ENCODE measurements at regions not wholly inside any gene's neighbourhood (a gene's known extent, or its start where the extent isn't known, plus 50 kb on each side); places are given as distances from the start of the nearest gene placed in this dataset.

- peak overlapping the region in 1 of 2 donors; percentile 39 for H3K4me3 ChIP-seq
- no peaks in the 10 kb centered on the region for H3K36me3 ChIP-seq
- no peak overlapping the region for H3K27ac ChIP-seq
- no peaks in the 10 kb centered on the region for H3K27me3 ChIP-seq
- intact Hi-C loops (cut with DNase I) = no loop called here
- H3K4me1 ChIP-seq = peaks cover 0 to 9% of the 10 kb centered on the region in 2 donors
- TF ChIP-seq CTCF (IDR thresholded peaks at IDR 0.05) = no peak
- no peak for DNase-seq (ENCODE audit: low spot score in 2 of 2)
- H3K9me3 ChIP-seq = no peaks in the 10 kb centered on the region
Observed at GRCh38 chr11:126140926-126141280, 70.5 kb downstream of the RPUSD4 start.

GRCh38 chr11:126140201-126140925, 71.1 kb downstream of the RPUSD4 start:
- peaks cover 0 to 9% of the 10 kb centered on the region in 2 donors for H3K4me1 ChIP-seq
- no peaks in the 10 kb centered on the region for H3K9me3 ChIP-seq
- H3K36me3 ChIP-seq = no peaks in the 10 kb centered on the region
- H3K27me3 ChIP-seq = no peaks in the 10 kb centered on the region
- peak overlapping the region in 1 of 2 donors; percentile 39 for H3K4me3 ChIP-seq
- H3K27ac ChIP-seq = no peak overlapping the region
- intact Hi-C loops (cut with DNase I) = no loop called here
- TF ChIP-seq CTCF (IDR thresholded peaks at IDR 0.05) = no peak
- no peak for DNase-seq (ENCODE audit: low spot score in 2 of 2)

GRCh38 chr11:126139111-126140091, 72.0 kb downstream of the RPUSD4 start:
- intact Hi-C loops (cut with DNase I) = no loop called here
- Histone ChIP-seq H3K4me1 (peaks cover 0 to 9% of the 10 kb centered on the region in 2 donors), H3K4me3 (no peak overlapping the region), H3K9me3 (no peaks in the 10 kb centered on the region), H3K27ac (no peak overlapping the region), H3K27me3 (no peaks in the 10 kb centered on the region), H3K36me3 (no peaks in the 10 kb centered on the region)
- DNase-seq (ENCODE audit: low spot score in 2 of 2) = no peak
- no peak for TF ChIP-seq CTCF (IDR thresholded peaks at IDR 0.05)

- no peak for TF ChIP-seq CTCF (IDR thresholded peaks at IDR 0.05)
- no peaks in the 10 kb centered on the region for H3K36me3 ChIP-seq
- H3K27me3 ChIP-seq = no peaks in the 10 kb centered on the region
- intact Hi-C loops (cut with DNase I) = no loop called here
- no peak overlapping the region for H3K27ac ChIP-seq
- H3K4me3 ChIP-seq = no peak overlapping the region
- DNase-seq (ENCODE audit: low spot score in 2 of 2) = no peak
- no peaks in the 10 kb centered on the region for H3K9me3 ChIP-seq
- peaks cover 0 to 9% of the 10 kb centered on the region in 2 donors for H3K4me1 ChIP-seq
Observed at GRCh38 chr11:126138636-126139035, 72.8 kb downstream of the RPUSD4 start.

GRCh38 chr11:126137136-126137535, 74.3 kb downstream of the RPUSD4 start:
- H3K27me3 ChIP-seq = no peaks in the 10 kb centered on the region
- no peak overlapping the region for H3K4me3 ChIP-seq
- DNase-seq (ENCODE audit: low spot score in 2 of 2) = no peak
- H3K9me3 ChIP-seq = no peaks in the 10 kb centered on the region
- H3K27ac ChIP-seq = no peak overlapping the region
- TF ChIP-seq CTCF (IDR thresholded peaks at IDR 0.05) = no peak
- no peaks in the 10 kb centered on the region for H3K36me3 ChIP-seq
- intact Hi-C loops (cut with DNase I) = no loop called here
- peaks cover 0 to 9% of the 10 kb centered on the region in 2 donors for H3K4me1 ChIP-seq

Data from ascending aorta (tissue), 2 donors.